Peyer's patch (tissue), 4 donors: ENCODE measurements at regions not wholly inside any gene's neighbourhood (a gene's known extent, or its start where the extent isn't known, plus 50 kb on each side); places are given as distances from the start of the nearest gene placed in this dataset.

Source experiments
- POLR2A ChIP-seq, 2 donors: fragments of 450-650 bp; IDR thresholded peaks; one replicate each; pipeline ENCODE4 v1.5.1; 2017; ENCODE audit warnings: antibody characterized with exemption in 2 of 2, mild to moderate bottlenecking in 2 of 2, moderate library complexity in 2 of 2
- TF ChIP-seq, protein P1 (sequence below), 6 experiments: fragments of 450-650 bp in 4 of 6; fragments of 200-600 bp in 2 of 6; sonication (generic) in 1 of 6; IDR thresholded peaks; one replicate each; pipeline ENCODE4 v1.5.1; 2017 to 2019; ENCODE audit warnings: antibody characterized with exemption in 6 of 6, mild to moderate bottlenecking in 3 of 6, moderate library complexity in 1 of 6

DNA sequence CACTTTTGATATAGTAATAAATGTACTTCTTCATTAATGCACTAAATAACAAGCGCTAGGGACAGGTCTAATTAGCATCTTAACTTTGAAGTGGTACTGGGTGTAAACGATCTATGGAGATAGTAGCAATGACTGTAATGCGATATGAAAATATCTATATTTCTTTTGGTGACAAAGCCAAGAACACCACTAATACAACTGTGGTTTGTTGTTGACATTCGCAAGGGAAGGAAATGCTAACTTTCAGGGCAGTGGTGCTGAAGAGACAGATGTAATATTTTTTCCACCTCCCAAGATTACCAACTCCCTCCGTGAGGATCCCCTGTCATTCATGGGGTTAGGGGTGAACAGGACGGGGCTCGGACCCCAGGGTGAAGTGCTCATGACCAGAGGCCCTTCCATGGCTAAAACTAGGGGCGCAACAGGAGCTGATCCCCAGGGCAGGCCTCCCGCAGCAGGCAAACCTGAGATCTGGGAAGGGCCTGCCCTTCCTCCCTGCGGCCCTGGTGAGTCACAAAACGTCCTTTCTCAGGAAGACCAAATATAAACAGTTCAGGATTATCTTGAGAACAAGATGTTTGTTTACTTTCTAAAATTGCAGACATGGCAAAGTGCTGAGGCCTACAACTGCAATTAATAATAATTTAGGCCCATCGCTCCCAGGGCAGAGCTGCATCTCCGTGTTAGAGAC lies 65.0 kb upstream of the TOX2 start:
- TF ChIP-seq POLR2A (IDR thresholded peaks at IDR 0.05) = no peak
- TF ChIP-seq, protein P1, sequence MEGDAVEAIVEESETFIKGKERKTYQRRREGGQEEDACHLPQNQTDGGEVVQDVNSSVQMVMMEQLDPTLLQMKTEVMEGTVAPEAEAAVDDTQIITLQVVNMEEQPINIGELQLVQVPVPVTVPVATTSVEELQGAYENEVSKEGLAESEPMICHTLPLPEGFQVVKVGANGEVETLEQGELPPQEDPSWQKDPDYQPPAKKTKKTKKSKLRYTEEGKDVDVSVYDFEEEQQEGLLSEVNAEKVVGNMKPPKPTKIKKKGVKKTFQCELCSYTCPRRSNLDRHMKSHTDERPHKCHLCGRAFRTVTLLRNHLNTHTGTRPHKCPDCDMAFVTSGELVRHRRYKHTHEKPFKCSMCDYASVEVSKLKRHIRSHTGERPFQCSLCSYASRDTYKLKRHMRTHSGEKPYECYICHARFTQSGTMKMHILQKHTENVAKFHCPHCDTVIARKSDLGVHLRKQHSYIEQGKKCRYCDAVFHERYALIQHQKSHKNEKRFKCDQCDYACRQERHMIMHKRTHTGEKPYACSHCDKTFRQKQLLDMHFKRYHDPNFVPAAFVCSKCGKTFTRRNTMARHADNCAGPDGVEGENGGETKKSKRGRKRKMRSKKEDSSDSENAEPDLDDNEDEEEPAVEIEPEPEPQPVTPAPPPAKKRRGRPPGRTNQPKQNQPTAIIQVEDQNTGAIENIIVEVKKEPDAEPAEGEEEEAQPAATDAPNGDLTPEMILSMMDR (IDR thresholded peaks at IDR 0.05) = no peak
